Neural cell (in vitro differentiated cells): ENCODE measurements at regions not wholly inside any gene's neighbourhood (a gene's known extent, or its start where the extent isn't known, plus 50 kb on each side); places are given as distances from the start of the nearest gene placed in this dataset.
A peak's percentile ranks its signal among the peaks of the same experiment; 100 is the strongest.

Experiments used
- H2AFZ ChIP-seq: fragments of 200-600, 300-800 bp; sonication (generic), shearing (Covaris generic); 2 replicates; pipeline ENCODE4 v1.6.0; 2014; ENCODE audit warnings: low read depth, mild to moderate bottlenecking, antibody characterized with exemption, low read length, moderate library complexity
- H3F3A ChIP-seq: fragments of 200-600 bp; shearing (Covaris generic); 2 replicates; pipeline ENCODE4 v1.6.1; 2016; ENCODE audit warnings: mild to moderate bottlenecking, moderate library complexity, mixed read lengths, antibody characterized with exemption, low read length; ENCODE audit not compliant: insufficient read depth, poor library complexity, severe bottlenecking
- H3K27ac ChIP-seq: fragments of 200-600, 300-800 bp; sonication (generic), shearing (Covaris generic); 2 replicates; pipeline ENCODE4 v1.5.1; 2014; ENCODE audit warnings: mild to moderate bottlenecking, low read length, moderate library complexity
- H3K27me3 ChIP-seq: fragments of 300-800, 200-600 bp; sonication (generic), shearing (Covaris generic); 2 replicates; pipeline ENCODE4 v1.6.0; 2014; ENCODE audit warnings: mild to moderate bottlenecking, low read depth, low read length, moderate library complexity; ENCODE audit not compliant: insufficient read depth
- H3K36me3 ChIP-seq: fragments of 300-800, 200-600 bp; sonication (generic), shearing (Covaris generic); 2 replicates; pipeline ENCODE4 v1.5.1; 2014; ENCODE audit warnings: mild to moderate bottlenecking, antibody characterized with exemption, low read length, moderate library complexity; ENCODE audit not compliant: insufficient read depth
- H3K4me2 ChIP-seq: fragments of 300-800, 200-600 bp; sonication (generic), shearing (Covaris generic); 2 replicates; pipeline ENCODE4 v1.6.0; 2014; ENCODE audit warnings: mild to moderate bottlenecking, low read length
- H3K4me3 ChIP-seq: fragments of 300-800, 200-600 bp; sonication (generic), shearing (Covaris generic); 2 replicates; pipeline ENCODE4 v1.5.1; 2014; ENCODE audit warnings: mild to moderate bottlenecking, low read length, moderate library complexity
- H3K79me2 ChIP-seq: fragments of 200-600 bp; shearing (Covaris generic); replicated peaks from 2 replicates; pipeline ENCODE4 v1.6.0; 2014; ENCODE audit warnings: mild to moderate bottlenecking, low read length, moderate library complexity; ENCODE audit not compliant: insufficient read depth
- H3K9ac ChIP-seq: fragments of 300-800, 200-600 bp; sonication (generic), shearing (Covaris generic); 2 replicates; pipeline ENCODE4 v1.6.1; 2016; ENCODE audit warnings: mild to moderate bottlenecking, low read length, mixed read lengths
- H3K9me2 ChIP-seq: fragments of 200-600 bp; shearing (Covaris generic); 2 replicates; pipeline ENCODE4 v1.6.1; 2016; ENCODE audit warnings: mild to moderate bottlenecking, low read length, mixed read lengths; ENCODE audit not compliant: insufficient read depth
- H3K9me3 ChIP-seq: fragments of 200-600, 300-800 bp; sonication (generic), shearing (Covaris generic); 2 replicates; pipeline ENCODE4 v1.6.1; 2016; ENCODE audit warnings: mild to moderate bottlenecking, mixed run types, low read length, moderate library complexity, mixed read lengths
- H4K20me1 ChIP-seq: fragments of 200-600 bp; shearing (Covaris generic); 2 replicates; pipeline ENCODE4 v1.6.1; 2016; ENCODE audit warnings: mild to moderate bottlenecking, mixed run types; ENCODE audit not compliant: insufficient read depth
- EP300 ChIP-seq: fragments of 450-650 bp; conservative IDR thresholded peaks from 2 replicates; pipeline ENCODE4 v1.6.1; 2014; ENCODE audit warnings: antibody characterized with exemption, mild to moderate bottlenecking, moderate library complexity; ENCODE audit not compliant: poor library complexity, severe bottlenecking
- EZH2 ChIP-seq: fragments of 200-600, 300-800 bp; shearing (Covaris generic), sonication (generic); IDR thresholded peaks from 2 replicates; pipeline ENCODE4 v1.6.1; 2014; ENCODE audit warnings: antibody characterized with exemption, low read length, borderline replicate concordance, mild to moderate bottlenecking; ENCODE audit not compliant: insufficient read depth, poor library complexity, severe bottlenecking
- MXI1 ChIP-seq: fragments of 450-650 bp; conservative IDR thresholded peaks from 2 replicates; pipeline ENCODE4 v1.6.1; 2014; ENCODE audit warnings: antibody characterized with exemption, mild to moderate bottlenecking; ENCODE audit not compliant: poor library complexity, severe bottlenecking
- POLR2AphosphoS5 ChIP-seq: IDR thresholded peaks from 2 replicates; pipeline ENCODE4 v1.6.1; 2012
- RAD21 ChIP-seq: fragments of 450-650 bp; conservative IDR thresholded peaks from 2 replicates; pipeline ENCODE4 v1.6.1; 2014; ENCODE audit warnings: antibody characterized with exemption, mild to moderate bottlenecking, moderate library complexity
- REST ChIP-seq: IDR thresholded peaks from 2 replicates; pipeline ENCODE4 v1.6.1; 2012; ENCODE audit warnings: borderline replicate concordance
- SMC3 ChIP-seq: fragments of 450-650 bp; conservative IDR thresholded peaks from 2 replicates; pipeline ENCODE4 v1.6.1; 2014; ENCODE audit warnings: antibody characterized with exemption, mild to moderate bottlenecking, moderate library complexity; ENCODE audit not compliant: poor library complexity
- TAF1 ChIP-seq: IDR thresholded peaks from 2 replicates; pipeline ENCODE4 v1.6.1; 2012; ENCODE audit warnings: low read depth
- TF ChIP-seq, protein P1 (sequence below): fragments of 450-650 bp; IDR thresholded peaks from 2 replicates; pipeline ENCODE4 v1.5.1; 2014; ENCODE audit warnings: antibody characterized with exemption, mild to moderate bottlenecking, moderate library complexity; ENCODE audit not compliant: poor library complexity, severe bottlenecking

- no peaks in the 10 kb centered on the region for H3K36me3 ChIP-seq
- no peak overlapping the region for H2AFZ ChIP-seq
- H3K79me2 ChIP-seq = no peaks in the 10 kb centered on the region
- H3K4me3 ChIP-seq = no peak overlapping the region
- H3K4me2 ChIP-seq = no peak overlapping the region
- H3K9me2 ChIP-seq = no peaks in the 10 kb centered on the region
- H3K9me3 ChIP-seq = no peaks in the 10 kb centered on the region
- H3K9ac ChIP-seq = no peak overlapping the region
- no peaks in the 10 kb centered on the region for H3F3A ChIP-seq
- TF ChIP-seq, protein P1, sequence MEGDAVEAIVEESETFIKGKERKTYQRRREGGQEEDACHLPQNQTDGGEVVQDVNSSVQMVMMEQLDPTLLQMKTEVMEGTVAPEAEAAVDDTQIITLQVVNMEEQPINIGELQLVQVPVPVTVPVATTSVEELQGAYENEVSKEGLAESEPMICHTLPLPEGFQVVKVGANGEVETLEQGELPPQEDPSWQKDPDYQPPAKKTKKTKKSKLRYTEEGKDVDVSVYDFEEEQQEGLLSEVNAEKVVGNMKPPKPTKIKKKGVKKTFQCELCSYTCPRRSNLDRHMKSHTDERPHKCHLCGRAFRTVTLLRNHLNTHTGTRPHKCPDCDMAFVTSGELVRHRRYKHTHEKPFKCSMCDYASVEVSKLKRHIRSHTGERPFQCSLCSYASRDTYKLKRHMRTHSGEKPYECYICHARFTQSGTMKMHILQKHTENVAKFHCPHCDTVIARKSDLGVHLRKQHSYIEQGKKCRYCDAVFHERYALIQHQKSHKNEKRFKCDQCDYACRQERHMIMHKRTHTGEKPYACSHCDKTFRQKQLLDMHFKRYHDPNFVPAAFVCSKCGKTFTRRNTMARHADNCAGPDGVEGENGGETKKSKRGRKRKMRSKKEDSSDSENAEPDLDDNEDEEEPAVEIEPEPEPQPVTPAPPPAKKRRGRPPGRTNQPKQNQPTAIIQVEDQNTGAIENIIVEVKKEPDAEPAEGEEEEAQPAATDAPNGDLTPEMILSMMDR = no peak
- no peak for TF ChIP-seq MXI1
- TF ChIP-seq EP300 = no peak
- no peak for TF ChIP-seq EZH2
- TF ChIP-seq SMC3 = no peak
- no peak for TF ChIP-seq TAF1
- TF ChIP-seq POLR2AphosphoS5 = no peak
- TF ChIP-seq RAD21 = no peak
- no peak for TF ChIP-seq REST
- H3K27ac ChIP-seq = no peak overlapping the region
- H4K20me1 ChIP-seq = no peaks in the 10 kb centered on the region
- H3K27me3 ChIP-seq = no peaks in the 10 kb centered on the region
Measured at GRCh38 chr4:29295280-29295679, 1424.9 kb upstream of the PCDH7 start.

GRCh38 chr4:29304595-29304994, 1415.6 kb upstream of the PCDH7 start:
- Histone ChIP-seq H3K4me2 (no peak overlapping the region), H3K4me3 (no peak overlapping the region), H3K27me3 (no peaks in the 10 kb centered on the region), H3F3A (no peaks in the 10 kb centered on the region), H3K9me2 (no peaks in the 10 kb centered on the region), H3K27ac (no peak overlapping the region), H3K36me3 (no peaks in the 10 kb centered on the region), H4K20me1 (no peaks in the 10 kb centered on the region), H2AFZ (no peak overlapping the region), H3K9ac (no peak overlapping the region), H3K9me3 (no peaks in the 10 kb centered on the region), H3K79me2 (no peaks in the 10 kb centered on the region)
- TF ChIP-seq EP300 (peak; percentile 52), RAD21 (no peak)

- H3K9me3 ChIP-seq = no peaks in the 10 kb centered on the region
- no peak overlapping the region for H3K9ac ChIP-seq
- TF ChIP-seq EZH2 (no peak), RAD21 (no peak), POLR2AphosphoS5 (no peak)
- no peak overlapping the region for H2AFZ ChIP-seq
- no peak overlapping the region for H3K4me3 ChIP-seq
- no peaks in the 10 kb centered on the region for H3F3A ChIP-seq
- H4K20me1 ChIP-seq = no peaks in the 10 kb centered on the region
- no peaks in the 10 kb centered on the region for H3K79me2 ChIP-seq
- no peak overlapping the region for H3K27ac ChIP-seq
- H3K36me3 ChIP-seq = no peaks in the 10 kb centered on the region
- H3K27me3 ChIP-seq = no peaks in the 10 kb centered on the region
- H3K4me2 ChIP-seq = no peak overlapping the region
- no peaks in the 10 kb centered on the region for H3K9me2 ChIP-seq
Measured at GRCh38 chr4:29307256-29307655, 1412.9 kb upstream of the PCDH7 start.
